ENCODE measurements at regions not wholly inside any gene's neighbourhood (a gene's known extent, or its start where the extent isn't known, plus 50 kb on each side); places are given as distances from the start of the nearest gene placed in this dataset.
"Not testable (repeated sequence)": the region's sequence is repeated elsewhere in the genome, so short reads cannot be mapped to it uniquely, and the experiment has no call there.

- TF ChIP-seq EGR1 (IDR thresholded peaks at IDR 0.05; ENCODE audit: borderline replicate concordance, low read depth, low read length); POLR2A (IDR thresholded peaks at IDR 0.05; ENCODE audit: control extremely low read depth in 1 of 2, low read depth in 2 of 2, low read length in 2 of 2); CTCF (IDR thresholded peaks at IDR 0.05; ENCODE audit: control extremely low read depth in 1 of 3, insufficient read depth in 1 of 3, low read depth in 1 of 3, low read length in 3 of 3); RAD21 (IDR thresholded peaks at IDR 0.05 in 1 of 2, conservative IDR thresholded peaks at IDR 0.05 in 1 of 2; ENCODE audit: low read depth in 2 of 2, low read length in 2 of 2); CEBPB (IDR thresholded peaks at IDR 0.05; ENCODE audit: low read depth, low read length): not testable (repeated sequence)
Observed at GRCh38 chr22:38370490-38370889, 53.3 kb upstream of the CSNK1E start.

Data from H1 (cell line).